Heart right ventricle (tissue), 16 donors: ENCODE measurements at regions not wholly inside any gene's neighbourhood (a gene's known extent, or its start where the extent isn't known, plus 50 kb on each side); places are given as distances from the start of the nearest gene placed in this dataset.
"Not testable (repeated sequence)": the region's sequence is repeated elsewhere in the genome, so short reads cannot be mapped to it uniquely, and the experiment has no call there.

Source experiments
- ATAC-seq, 8 donors: fragments of 200-7000 bp; cut with Tn5 transposase; one replicate each; pipeline ENCODE4 v1.9.1; 2020; ENCODE audit warnings: mild to moderate bottlenecking in 8 of 8, moderate library complexity in 8 of 8, moderate number of reproducible peaks in 1 of 8
- DNase-seq, 2 donors: peaks; one replicate each; pipeline ENCODE4 v3.0.0-alpha.2; 2020
- H3K27ac ChIP-seq, 10 donors: fragments of 200-600 bp; sonication (generic) in 2 of 10; one replicate each; pipeline versions ENCODE4 v1.5.0 to v1.8.0; 2020 to 2022; ENCODE audit warnings: mild to moderate bottlenecking in 3 of 10
- H3K27me3 ChIP-seq, 7 donors: fragments of 200-600 bp; one replicate each; pipeline ENCODE4 v1.8.0; 2021 to 2022; ENCODE audit warnings: mild to moderate bottlenecking in 2 of 7
- H3K36me3 ChIP-seq, 9 donors: fragments of 200-600 bp; sonication (generic) in 1 of 9; one replicate each; pipeline versions ENCODE4 v1.5.0 to v1.8.0; 2020 to 2022; ENCODE audit warnings: mild to moderate bottlenecking in 2 of 9
- H3K4me1 ChIP-seq, 9 donors: fragments of 200-600 bp; sonication (generic) in 1 of 9; one replicate each; pipeline versions ENCODE4 v1.5.0 to v1.8.0; 2020 to 2022; ENCODE audit warnings: mild to moderate bottlenecking in 4 of 9
- H3K4me3 ChIP-seq, 10 donors: fragments of 200-600 bp; sonication (generic) in 2 of 10; one replicate each; pipeline versions ENCODE4 v1.5.0 to v1.8.0; 2020 to 2022; ENCODE audit warnings: mild to moderate bottlenecking in 7 of 10, moderate library complexity in 2 of 10
- H3K9me3 ChIP-seq, 11 donors: fragments of 200-600 bp in 10 of 11; sonication (generic) in 2 of 11; one replicate each; pipeline versions ENCODE4 v1.5.0 to v1.8.0; 2013 to 2022; ENCODE audit warnings: mild to moderate bottlenecking in 2 of 11, control low read depth in 1 of 11, moderate library complexity in 1 of 11
- WGBS, 2 donors: extraction: QIAGEN DNeasy Blood & Tissue Kit; methylation state at CpG; one replicate each; pipeline ENCODE4 v1.1.7; 2013; ENCODE audit warnings: inconsistent platforms in 1 of 2; 5-methylcytosine and 5-hydroxymethylcytosine counted together
- intact Hi-C, 10 donors: fragments of 100-400 bp; cut with DNase I; formaldehyde crosslinking; loops; one replicate each; pipeline versions ENCODE4 v1.11.1 to v1.14.2; 2022
- TF ChIP-seq, protein P1 (sequence below), 9 donors: fragments of 200-600 bp; sonication (generic) in 2 of 9; IDR thresholded peaks; one replicate each; pipeline versions ENCODE4 v1.5.0 to v1.8.0; 2021 to 2022; ENCODE audit warnings: antibody characterized with exemption in 9 of 9, mild to moderate bottlenecking in 5 of 9, moderate library complexity in 1 of 9
- donor health status: Arrhythmogenic right ventricular cardiomyopathy.
- donor health status: ischemic (EF 13 %, LVEDD 7.1; RV severe dilation, severe dysfunction).
- donor health status: healthy with polysubstance abuse.
- donor health status: DM: no; HTN: yes; CAD: no.
- donor health status: DM: no; HTN: no; CAD: no.
- donor health status: ischemic (EF 25% LVEDD 6.9; RV normal size, moderate dysfunction).
- donor health status: ischemic (EF 25% LVEDD 5.7; RV mildly dilated, moderate dysfunction).
- donor health status: healthy.
- donor health status: DM: yes; HTN: yes; CAD: no.
- donor health status: Ischemic cardiomyopathy.
- donor health status: ischemic (EF 35%, LVEDD 5.7; RV mildly dilated, moderate dysfunction).
- donor health status: nonischemic (EF 11% LVEDD 7.7; RV severe dilation, severe dysfunction).
- donor health status: DM: yes; HTN: yes; CAD: no.
- donor health status: PGD.
- donor health status: ischemic (EF 29% LVEDD 5.4; RV normal size, mild dysfunction).
- donor health status: nonischemic (EF 23%, LVEDD 6.1; RV moderate dilation, normal function).

DNA sequence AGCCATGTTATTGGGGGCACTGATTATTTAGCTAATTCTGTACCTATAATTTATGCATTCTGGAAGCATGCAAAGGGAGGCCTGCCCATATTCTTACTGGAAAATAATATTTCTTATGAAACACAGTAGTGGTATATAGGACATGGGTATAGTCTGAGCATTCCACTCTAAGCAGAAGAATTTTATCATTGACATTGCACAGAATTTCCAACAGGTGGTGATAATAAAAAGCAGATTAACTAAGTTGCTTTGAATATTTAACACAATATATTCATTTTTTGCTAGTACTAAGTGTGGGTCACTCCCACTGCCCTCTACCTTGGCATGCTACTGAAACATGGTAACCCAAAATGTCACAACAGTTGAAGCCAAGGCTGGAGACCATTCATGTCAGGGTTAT, 728.8 kb upstream of the FAT3 start:
- TF ChIP-seq, protein P1, sequence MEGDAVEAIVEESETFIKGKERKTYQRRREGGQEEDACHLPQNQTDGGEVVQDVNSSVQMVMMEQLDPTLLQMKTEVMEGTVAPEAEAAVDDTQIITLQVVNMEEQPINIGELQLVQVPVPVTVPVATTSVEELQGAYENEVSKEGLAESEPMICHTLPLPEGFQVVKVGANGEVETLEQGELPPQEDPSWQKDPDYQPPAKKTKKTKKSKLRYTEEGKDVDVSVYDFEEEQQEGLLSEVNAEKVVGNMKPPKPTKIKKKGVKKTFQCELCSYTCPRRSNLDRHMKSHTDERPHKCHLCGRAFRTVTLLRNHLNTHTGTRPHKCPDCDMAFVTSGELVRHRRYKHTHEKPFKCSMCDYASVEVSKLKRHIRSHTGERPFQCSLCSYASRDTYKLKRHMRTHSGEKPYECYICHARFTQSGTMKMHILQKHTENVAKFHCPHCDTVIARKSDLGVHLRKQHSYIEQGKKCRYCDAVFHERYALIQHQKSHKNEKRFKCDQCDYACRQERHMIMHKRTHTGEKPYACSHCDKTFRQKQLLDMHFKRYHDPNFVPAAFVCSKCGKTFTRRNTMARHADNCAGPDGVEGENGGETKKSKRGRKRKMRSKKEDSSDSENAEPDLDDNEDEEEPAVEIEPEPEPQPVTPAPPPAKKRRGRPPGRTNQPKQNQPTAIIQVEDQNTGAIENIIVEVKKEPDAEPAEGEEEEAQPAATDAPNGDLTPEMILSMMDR (IDR thresholded peaks at IDR 0.05) = no peak
- Histone ChIP-seq H3K9me3 (no peaks in the 10 kb centered on the region), H3K27me3 (no peaks in the 10 kb centered on the region), H3K4me1 (no peaks in the 10 kb centered on the region), H3K36me3 (no peaks in the 10 kb centered on the region), H3K4me3 (no peak overlapping the region), H3K27ac (no peak overlapping the region)
- ATAC-seq (no peak), DNase-seq (no peak)
- intact Hi-C loops = no loop called here

DNA sequence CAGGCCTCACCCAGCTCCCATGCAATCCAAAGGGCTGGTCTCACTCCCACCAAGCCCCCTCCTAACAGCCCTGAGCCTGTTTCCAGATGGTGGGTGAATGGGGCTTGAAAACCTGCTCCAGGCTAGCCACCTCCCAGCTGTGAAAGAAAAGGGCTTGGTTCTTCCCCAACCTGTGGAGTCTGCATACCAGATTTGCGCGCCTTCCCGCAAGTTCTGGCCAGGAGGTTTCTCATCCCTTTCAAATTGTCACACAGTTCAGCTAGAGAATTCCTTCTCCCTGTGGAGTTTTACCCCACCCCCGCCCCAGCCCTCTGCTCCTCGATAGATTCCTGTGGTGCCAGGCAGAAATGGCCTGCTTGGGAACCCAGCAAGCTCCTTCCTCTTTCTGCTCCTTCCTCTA, 734.6 kb upstream of the FAT3 start:
- H3K4me1 ChIP-seq = no peaks in the 10 kb centered on the region
- DNase-seq (no peak), ATAC-seq (no peak)
- H3K36me3 ChIP-seq = no peaks in the 10 kb centered on the region
- H3K9me3 ChIP-seq = peaks cover 0 to 34% (median 0%) of the 10 kb centered on the region in 11 donors
- intact Hi-C loops = no loop called here
- no peak overlapping the region for H3K4me3 ChIP-seq
- no peaks in the 10 kb centered on the region for H3K27me3 ChIP-seq
- no peak overlapping the region for H3K27ac ChIP-seq
- WGBS, 2 donors = 69 to 83% methylated on average over 5 of the region's 5 CpGs
- TF ChIP-seq, protein P1 (IDR thresholded peaks at IDR 0.05) = no peak

DNA sequence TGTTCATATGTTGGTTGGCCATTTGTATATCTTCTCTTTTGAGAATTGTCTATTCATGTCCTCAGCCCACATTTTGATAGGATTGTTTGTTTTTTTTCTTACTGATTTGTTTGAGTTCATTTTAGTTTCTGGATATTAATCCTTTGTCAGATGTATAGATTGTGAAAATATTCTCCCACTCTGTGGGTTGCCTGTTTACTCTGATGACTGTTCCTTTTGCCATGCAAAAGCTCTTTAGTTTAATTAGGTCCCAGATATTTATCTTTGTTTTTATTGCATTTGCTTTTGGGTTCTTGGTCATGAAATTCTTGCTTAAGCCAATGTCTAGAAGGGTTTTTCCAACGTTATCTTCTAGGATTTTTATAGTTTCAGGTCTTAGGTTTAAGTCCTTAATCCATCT, 740.7 kb upstream of the FAT3 start:
- H3K27ac ChIP-seq, DNase-seq, intact Hi-C loops, H3K36me3 ChIP-seq, H3K4me3 ChIP-seq, H3K27me3 ChIP-seq, H3K4me1 ChIP-seq, ATAC-seq: not testable (repeated sequence)
- H3K9me3 ChIP-seq = peaks cover 0 to 48% (median 5%) of the 10 kb centered on the region in 11 donors
- WGBS, 2 donors = 70 to 78% methylated on average over 1 of the region's 1 CpG

DNA sequence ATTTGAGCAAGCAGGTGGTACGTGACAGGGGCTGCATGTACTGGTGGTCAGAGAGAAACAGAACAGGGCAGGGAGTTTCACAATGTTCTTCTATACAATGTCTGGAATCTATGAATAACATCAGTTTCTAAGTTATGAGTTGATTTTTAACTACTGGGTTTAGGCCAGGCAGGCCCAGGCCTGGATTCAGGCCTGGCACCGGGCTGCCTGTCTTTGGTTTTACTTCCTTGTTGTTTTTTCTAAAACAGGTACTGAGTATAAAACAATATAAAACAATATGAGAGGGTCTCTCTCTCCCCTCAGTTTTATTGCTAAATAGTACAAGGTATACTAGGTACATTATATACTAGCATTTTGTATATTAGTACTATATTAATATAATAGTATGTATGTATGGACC, 742.7 kb upstream of the FAT3 start:
- H3K4me1 ChIP-seq, H3K36me3 ChIP-seq, H3K27me3 ChIP-seq, DNase-seq, ATAC-seq, H3K27ac ChIP-seq, intact Hi-C loops, H3K4me3 ChIP-seq: not testable (repeated sequence)
- 83 to 88% methylated on average over 2 of the region's 2 CpGs for WGBS, 2 donors
- peaks cover 0 to 55% (median 10%) of the 10 kb centered on the region in 11 donors for H3K9me3 ChIP-seq

DNA sequence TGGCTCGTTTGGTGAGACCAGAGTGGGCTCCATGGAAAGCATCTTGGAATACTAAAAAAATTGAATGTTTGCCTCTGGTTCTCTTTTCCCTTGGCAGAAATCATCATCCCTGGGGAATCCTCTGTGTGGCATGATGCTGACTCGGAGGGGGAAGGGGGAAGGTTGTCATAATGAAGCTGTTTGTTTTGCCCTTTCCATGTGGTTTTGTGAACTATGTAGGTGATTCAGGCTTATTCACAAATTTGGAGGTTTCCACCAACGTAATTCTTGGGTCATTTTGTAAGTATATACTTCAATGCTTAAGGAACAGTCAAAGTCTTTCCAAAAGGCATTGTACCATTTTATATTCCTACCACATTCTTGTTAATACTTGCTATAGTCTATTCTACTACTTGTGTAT, 754.0 kb upstream of the FAT3 start:
- DNase-seq (no peak), ATAC-seq (no peak)
- no peak overlapping the region for H3K27ac ChIP-seq
- H3K9me3 ChIP-seq = peaks cover 0 to 19% (median 0%) of the 10 kb centered on the region in 11 donors
- intact Hi-C loops = no loop called here
- TF ChIP-seq, protein P1 (IDR thresholded peaks at IDR 0.05) = no peak
- H3K4me3 ChIP-seq = no peak overlapping the region
- H3K36me3 ChIP-seq = no peaks in the 10 kb centered on the region
- H3K4me1 ChIP-seq = no peaks in the 10 kb centered on the region
- H3K27me3 ChIP-seq = no peaks in the 10 kb centered on the region
- 55 to 65% methylated on average over 3 of the region's 3 CpGs for WGBS, 2 donors

DNA sequence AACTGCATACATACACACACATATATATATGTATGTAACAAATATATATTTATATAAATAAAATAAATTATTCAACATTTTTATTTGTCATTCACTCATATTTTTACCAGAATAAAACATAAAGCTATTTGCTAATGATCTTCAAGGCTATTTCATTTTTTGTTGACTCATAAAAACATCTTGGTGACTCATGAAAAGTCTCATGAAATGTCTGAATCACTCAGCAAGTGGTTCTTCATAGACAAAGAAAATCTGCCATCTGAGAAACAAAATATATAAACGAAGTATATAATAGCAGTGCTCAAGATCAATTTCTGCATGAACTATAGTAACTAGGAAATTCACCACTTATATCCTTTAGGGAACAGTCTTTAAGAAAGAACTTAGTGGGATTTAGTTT, 764.8 kb upstream of the FAT3 start:
- H3K4me3 ChIP-seq = no peak overlapping the region
- peaks cover 0 to 10% (median 0%) of the 10 kb centered on the region in 11 donors for H3K9me3 ChIP-seq
- WGBS, 2 donors = 77 to 83% methylated on average over 1 of the region's 1 CpG
- TF ChIP-seq, protein P1 (IDR thresholded peaks at IDR 0.05) = no peak
- intact Hi-C loops = no loop called here
- no peaks in the 10 kb centered on the region for H3K4me1 ChIP-seq
- no peaks in the 10 kb centered on the region for H3K27me3 ChIP-seq
- no peaks in the 10 kb centered on the region for H3K36me3 ChIP-seq
- H3K27ac ChIP-seq = no peak overlapping the region
- ATAC-seq (no peak), DNase-seq (no peak)
